Endothelial cell of umbilical vein (primary cell): ENCODE measurements at regions not wholly inside any gene's neighbourhood (a gene's known extent, or its start where the extent isn't known, plus 50 kb on each side); places are given as distances from the start of the nearest gene placed in this dataset.

Experiments used
- BruUV-seq: library from RNA; stranded (reverse); fragments of 400-500 nt; replicated peaks from 2 replicates; lab custom pipeline; 2021; lab: Mats Ljungman, UMichigan
- CTCF ChIA-PET: fragments of 300-600, 350-600 bp; sonication (Branson Sonifier 250); formaldehyde crosslinking; loops from one replicate; lab custom pipeline; 2021; ENCODE audit warnings: antibody characterized with exemption, inconsistent platforms; lab: Charles Lee
- POLR2A ChIA-PET: fragments of 300-600, 350-600 bp; sonication (Branson Sonifier 250); formaldehyde crosslinking; loops from one replicate; lab custom pipeline; 2021; ENCODE audit warnings: antibody characterized with exemption, inconsistent platforms; lab: Charles Lee
- DNase-seq: peaks from one replicate; pipeline ENCODE4 v3.0.0-alpha.2; 2011; ENCODE audit warnings: low read depth, low spot score
- FAIRE-seq: peaks from 2 replicates; lab custom pipeline; 2011; peaks lifted over from hg19 to GRCh38; lab: Jason Lieb, UNC
- H2AFZ ChIP-seq: 2 replicates; pipeline ENCODE4 v1.6.0; 2012; ENCODE audit warnings: low read depth, low read length, control low read depth, inconsistent platforms
- H3K27ac ChIP-seq: 2 replicates; pipeline ENCODE4 v1.5.1; 2011; ENCODE audit warnings: low read depth, mild to moderate bottlenecking, control low read depth, low read length, moderate library complexity; ENCODE audit not compliant: insufficient read depth
- H3K27me3 ChIP-seq, 2 experiments: 2 replicates each; pipeline versions ENCODE4 v1.6.0 to v1.6.1; 2011; ENCODE audit warnings: low read length in 2 of 2, mixed read lengths in 1 of 2; ENCODE audit not compliant: control insufficient read depth in 2 of 2, insufficient read depth in 2 of 2
- H3K36me3 ChIP-seq, 2 experiments: 2 replicates in 1 of 2; 3 replicates in 1 of 2; pipeline ENCODE4 v1.5.1; 2011; ENCODE audit warnings: low read length in 2 of 2, mild to moderate bottlenecking in 1 of 2, moderate library complexity in 1 of 2; ENCODE audit not compliant: control insufficient read depth in 2 of 2, insufficient read depth in 2 of 2; ENCODE audit errors: extremely low read depth in 1 of 2
- H3K4me1 ChIP-seq: 3 replicates; pipeline ENCODE4 v1.5.1; 2011; ENCODE audit warnings: mild to moderate bottlenecking, low read length; ENCODE audit not compliant: control insufficient read depth, insufficient read depth; ENCODE audit errors: extremely low read depth
- H3K4me2 ChIP-seq: 2 replicates; pipeline ENCODE4 v1.6.1; 2011; ENCODE audit warnings: low read length, control low read depth, mixed read lengths; ENCODE audit not compliant: insufficient read depth
- H3K4me3 ChIP-seq, 3 experiments: fragments of 200-600 bp in 1 of 3; sonication (generic), shearing (Covaris generic) in 1 of 3; replicated peaks in 1 of 3; 2 replicates each; pipeline ENCODE4 v1.5.1; 2011 to 2016; ENCODE audit warnings: control low read depth in 3 of 3, low read length in 3 of 3, mild to moderate bottlenecking in 2 of 3, inconsistent platforms in 1 of 3, low read depth in 1 of 3, moderate library complexity in 1 of 3; ENCODE audit not compliant: insufficient read depth in 1 of 3
- H3K79me2 ChIP-seq: 2 replicates; pipeline ENCODE4 v1.6.0; 2012; ENCODE audit warnings: low read length, inconsistent platforms; ENCODE audit not compliant: control insufficient read depth, insufficient read depth
- H3K9ac ChIP-seq: replicated peaks from 2 replicates; pipeline ENCODE3; 2011; ENCODE audit warnings: low read length, control low read depth; ENCODE audit not compliant: insufficient read depth; ENCODE audit errors: extremely low read depth
- H3K9me1 ChIP-seq: replicated peaks from 3 replicates; pipeline ENCODE4 v1.6.0; 2011; ENCODE audit warnings: mild to moderate bottlenecking, low read length; ENCODE audit not compliant: control insufficient read depth, insufficient read depth; ENCODE audit errors: extremely low read depth
- H3K9me3 ChIP-seq: replicated peaks from 2 replicates; pipeline ENCODE4 v1.5.1; 2012; ENCODE audit warnings: low read length, inconsistent platforms; ENCODE audit not compliant: control insufficient read depth, insufficient read depth
- H4K20me1 ChIP-seq: replicated peaks from 2 replicates; pipeline ENCODE3; 2011; ENCODE audit warnings: mild to moderate bottlenecking, low read length; ENCODE audit not compliant: control insufficient read depth, insufficient read depth; ENCODE audit errors: extremely low read depth
- EZH2 ChIP-seq: IDR thresholded peaks from 2 replicates; pipeline ENCODE4 v1.6.1; 2012; ENCODE audit warnings: borderline replicate concordance, low read depth, mild to moderate bottlenecking, moderate library complexity, low read length, inconsistent platforms; ENCODE audit not compliant: severe bottlenecking
- FOS ChIP-seq: IDR thresholded peaks from 2 replicates; pipeline ENCODE4 v1.6.1; 2011; ENCODE audit warnings: mild to moderate bottlenecking, low read length, moderate library complexity, borderline replicate concordance; ENCODE audit not compliant: insufficient read depth
- GATA2 ChIP-seq: IDR thresholded peaks from 2 replicates; pipeline ENCODE4 v1.7.0; 2011; ENCODE audit warnings: low read depth, mild to moderate bottlenecking, moderate library complexity, mixed read lengths, low read length; ENCODE audit not compliant: insufficient read length, insufficient read depth
- JUN ChIP-seq: IDR thresholded peaks from 2 replicates; pipeline ENCODE4 v1.6.1; 2011; ENCODE audit warnings: borderline replicate concordance, low read depth; ENCODE audit not compliant: insufficient read length, insufficient read depth
- MYC ChIP-seq: IDR thresholded peaks from one replicate; pipeline ENCODE4 v1.6.1; 2011; ENCODE audit warnings: mild to moderate bottlenecking, low read depth, low read length
- POLR2A ChIP-seq: IDR thresholded peaks from 2 replicates; pipeline ENCODE4 v1.6.1; 2012; ENCODE audit warnings: low read depth, mild to moderate bottlenecking, control low read depth, low read length
- POLR2AphosphoS5 ChIP-seq: IDR thresholded peaks from 2 replicates; pipeline ENCODE4 v1.6.1; 2012; ENCODE audit warnings: low read depth, mild to moderate bottlenecking, control low read depth, low read length, moderate library complexity; ENCODE audit not compliant: insufficient read depth
- dilution Hi-C: fragments of 300-500 bp; cut with MboI; formaldehyde crosslinking; loops from one replicate; pipeline ENCODE4 v1.15.0; 2019; ENCODE audit warnings: low sequenced_read_pairs; ENCODE audit not compliant: extremely low pct_ligation_motif_present
- intact Hi-C: fragments of 100-400 bp; cut with micrococcal nuclease; formaldehyde crosslinking; loops from one replicate; pipeline ENCODE4 v1.10.0; 2022
- TF ChIP-seq, protein P1 (sequence below), 2 donors: IDR thresholded peaks; 1 replicate in 1 of 2; 2 replicates in 1 of 2; pipeline ENCODE4 v1.5.1; 2011; ENCODE audit warnings: low read length in 2 of 2, mild to moderate bottlenecking in 2 of 2, moderate library complexity in 2 of 2, control low read depth in 1 of 2, inconsistent platforms in 1 of 2, low read depth in 1 of 2; ENCODE audit not compliant: insufficient read depth in 1 of 2; ENCODE audit errors: extremely low read depth in 1 of 2
- TF ChIP-seq, protein P2 (sequence below): IDR thresholded peaks from 2 replicates; pipeline ENCODE4 v1.6.1; 2011; ENCODE audit not compliant: insufficient read depth, insufficient read length

DNA sequence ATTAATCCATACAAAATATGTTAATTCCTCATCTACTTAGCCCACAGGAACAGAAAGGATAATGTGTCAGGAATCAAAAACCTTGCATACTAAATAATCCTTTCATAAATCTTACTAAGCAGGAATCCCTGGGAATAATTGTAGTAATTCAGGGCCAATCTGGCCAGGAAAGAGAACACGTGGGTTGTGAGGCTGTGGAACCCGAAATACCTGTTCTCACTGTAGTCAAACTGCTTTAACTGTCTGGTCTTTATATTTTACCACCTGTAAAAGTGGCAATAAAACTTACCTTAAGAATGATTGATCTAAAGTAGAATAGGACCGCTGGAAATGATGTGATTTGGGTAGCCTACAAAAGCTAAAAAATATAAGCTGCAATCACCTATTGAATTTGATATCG is 1620.9 kb downstream of the STIM2 start:
- no peak for TF ChIP-seq POLR2A
- no peak for TF ChIP-seq GATA2
- TF ChIP-seq, protein P1, sequence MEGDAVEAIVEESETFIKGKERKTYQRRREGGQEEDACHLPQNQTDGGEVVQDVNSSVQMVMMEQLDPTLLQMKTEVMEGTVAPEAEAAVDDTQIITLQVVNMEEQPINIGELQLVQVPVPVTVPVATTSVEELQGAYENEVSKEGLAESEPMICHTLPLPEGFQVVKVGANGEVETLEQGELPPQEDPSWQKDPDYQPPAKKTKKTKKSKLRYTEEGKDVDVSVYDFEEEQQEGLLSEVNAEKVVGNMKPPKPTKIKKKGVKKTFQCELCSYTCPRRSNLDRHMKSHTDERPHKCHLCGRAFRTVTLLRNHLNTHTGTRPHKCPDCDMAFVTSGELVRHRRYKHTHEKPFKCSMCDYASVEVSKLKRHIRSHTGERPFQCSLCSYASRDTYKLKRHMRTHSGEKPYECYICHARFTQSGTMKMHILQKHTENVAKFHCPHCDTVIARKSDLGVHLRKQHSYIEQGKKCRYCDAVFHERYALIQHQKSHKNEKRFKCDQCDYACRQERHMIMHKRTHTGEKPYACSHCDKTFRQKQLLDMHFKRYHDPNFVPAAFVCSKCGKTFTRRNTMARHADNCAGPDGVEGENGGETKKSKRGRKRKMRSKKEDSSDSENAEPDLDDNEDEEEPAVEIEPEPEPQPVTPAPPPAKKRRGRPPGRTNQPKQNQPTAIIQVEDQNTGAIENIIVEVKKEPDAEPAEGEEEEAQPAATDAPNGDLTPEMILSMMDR (IDR thresholded peaks at IDR 0.05; ENCODE audit: extremely low read depth in 1 of 2, insufficient read depth in 1 of 2, low read depth in 1 of 2, low read length in 2 of 2): no peak
- TF ChIP-seq JUN: no peak
- TF ChIP-seq POLR2AphosphoS5: no peak
- no peak for TF ChIP-seq MYC
- TF ChIP-seq EZH2: no peak
- no peak for TF ChIP-seq FOS
- TF ChIP-seq, protein P2, sequence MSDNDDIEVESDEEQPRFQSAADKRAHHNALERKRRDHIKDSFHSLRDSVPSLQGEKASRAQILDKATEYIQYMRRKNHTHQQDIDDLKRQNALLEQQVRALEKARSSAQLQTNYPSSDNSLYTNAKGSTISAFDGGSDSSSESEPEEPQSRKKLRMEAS: no peak
- Histone ChIP-seq H3K27me3 (no peaks in the 10 kb centered on the region), H3K79me2 (no peaks in the 10 kb centered on the region), H3K4me1 (no peaks in the 10 kb centered on the region), H3K4me2 (no peak overlapping the region), H3K27ac (no peak overlapping the region), H2AFZ (no peak overlapping the region), H3K9me1 (no peaks in the 10 kb centered on the region), H3K9me3 (no peaks in the 10 kb centered on the region), H4K20me1 (no peaks in the 10 kb centered on the region), H3K4me3 (no peak overlapping the region), H3K36me3 (no peaks in the 10 kb centered on the region), H3K9ac (no peak overlapping the region)
- intact Hi-C loops: no loop called here
- DNase-seq (no peak), FAIRE-seq (no peak)
- CTCF ChIA-PET: no interaction called here
- POLR2A ChIA-PET: no interaction called here
- dilution Hi-C loops: no loop called here
- no TSS peak for BruUV-seq
